ENCODE measurements at regions not wholly inside any gene's neighbourhood (a gene's known extent, or its start where the extent isn't known, plus 50 kb on each side); places are given as distances from the start of the nearest gene placed in this dataset.
"Not testable (repeated sequence)": the region's sequence is repeated elsewhere in the genome, so short reads cannot be mapped to it uniquely, and the experiment has no call there.

DNA sequence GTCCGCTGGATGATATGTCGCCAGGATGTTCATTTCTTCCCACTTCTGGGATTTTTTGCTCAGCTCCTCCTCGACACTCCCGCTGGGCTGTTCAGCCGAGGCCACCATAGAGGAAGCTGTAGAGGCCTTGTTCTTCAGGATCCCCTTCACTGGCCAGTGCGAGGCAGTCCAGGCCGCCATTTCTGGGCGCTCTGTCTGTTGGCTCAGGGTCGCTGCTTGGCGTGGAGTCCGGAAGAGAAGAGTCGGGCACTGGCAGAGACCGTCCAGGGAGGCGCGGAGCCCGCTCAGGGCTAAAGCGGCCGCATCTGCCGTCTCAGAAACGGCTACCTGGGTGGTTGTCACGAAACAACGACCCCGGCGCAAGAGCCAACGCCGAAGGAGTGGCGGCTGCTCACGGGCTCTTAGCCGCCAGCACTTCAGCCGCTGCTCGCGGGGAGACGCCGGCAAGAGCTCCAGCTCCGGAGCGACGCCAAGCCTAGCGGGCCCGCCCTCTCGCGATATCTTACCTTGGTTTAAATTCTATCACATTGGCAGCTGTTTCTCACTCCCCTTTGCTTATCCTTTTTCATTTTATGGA, 2395.9 kb upstream of the PCDH20 start:
- H3K27ac ChIP-seq (ENCODE audit: low read depth, low read length); POLR2A ChIA-PET; DNase-seq (ENCODE audit: low read depth, low spot score); H3K27me3 ChIP-seq (ENCODE audit: control insufficient read depth, insufficient read depth, low read length); CTCF ChIA-PET; H3K4me3 ChIP-seq (ENCODE audit: low read depth, low read length); H3K9me3 ChIP-seq (ENCODE audit: control insufficient read depth, insufficient read depth, low read length): not testable (repeated sequence)

DNA sequence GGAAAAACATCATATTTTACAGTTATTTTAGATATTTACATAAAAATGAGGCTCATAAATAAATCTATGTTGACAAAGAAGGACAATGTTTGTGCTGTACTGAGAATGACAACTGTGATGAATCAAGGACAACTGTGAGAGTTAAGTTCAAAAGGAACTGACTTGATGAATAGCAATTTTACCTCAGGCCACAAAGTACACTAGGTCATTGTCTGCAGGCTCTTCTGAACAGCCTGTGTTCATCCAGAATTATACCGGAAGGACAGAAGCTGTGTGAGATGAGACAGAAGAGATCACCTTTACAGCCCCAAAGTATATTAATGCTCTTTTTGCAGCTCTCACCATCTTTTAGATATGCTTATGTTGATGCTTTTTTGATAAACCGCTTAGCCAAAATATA, 2375.5 kb upstream of the PCDH20 start:
- H3K27ac ChIP-seq (ENCODE audit: low read depth, low read length); H3K27me3 ChIP-seq (ENCODE audit: control insufficient read depth, insufficient read depth, low read length); POLR2A ChIA-PET; DNase-seq (ENCODE audit: low read depth, low spot score); CTCF ChIA-PET; H3K4me3 ChIP-seq (ENCODE audit: low read depth, low read length); H3K9me3 ChIP-seq (ENCODE audit: control insufficient read depth, insufficient read depth, low read length): not testable (repeated sequence)

DNA sequence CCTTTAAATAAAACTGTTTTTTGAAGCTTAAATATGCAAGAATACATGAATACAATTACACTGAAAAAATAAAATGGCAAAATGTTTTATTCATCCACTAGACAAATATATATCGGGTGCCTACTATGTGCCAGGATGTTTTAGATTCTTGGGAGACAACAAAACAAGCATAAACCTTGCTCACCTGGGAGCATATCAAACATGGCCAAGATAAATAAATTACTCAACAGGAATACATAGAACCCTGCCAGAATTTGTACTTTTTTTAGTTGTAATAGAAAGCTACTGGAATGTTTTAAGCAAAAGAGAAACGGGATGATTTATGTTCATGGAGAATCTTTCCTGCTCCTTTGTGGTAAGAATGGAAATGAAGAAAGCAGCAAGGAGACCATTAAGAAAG, 2358.5 kb upstream of the PCDH20 start:
- DNase-seq (ENCODE audit: low read depth, low spot score) = no peak
- Histone ChIP-seq H3K27me3 (ENCODE audit: control insufficient read depth, insufficient read depth, low read length) (no peaks in the 10 kb centered on the region), H3K9me3 (ENCODE audit: control insufficient read depth, insufficient read depth, low read length) (no peaks in the 10 kb centered on the region), H3K27ac (ENCODE audit: low read depth, low read length) (no peak overlapping the region), H3K4me3 (ENCODE audit: low read depth, low read length) (no peak overlapping the region)
- POLR2A ChIA-PET = interaction anchor here (0.7 kb wide), 1 partner anchor 68 kb away, joined by 3 read pairs; no protein-coding TSS in a partner anchor
- CTCF ChIA-PET = no interaction called here
- TF ChIP-seq, protein P1, sequence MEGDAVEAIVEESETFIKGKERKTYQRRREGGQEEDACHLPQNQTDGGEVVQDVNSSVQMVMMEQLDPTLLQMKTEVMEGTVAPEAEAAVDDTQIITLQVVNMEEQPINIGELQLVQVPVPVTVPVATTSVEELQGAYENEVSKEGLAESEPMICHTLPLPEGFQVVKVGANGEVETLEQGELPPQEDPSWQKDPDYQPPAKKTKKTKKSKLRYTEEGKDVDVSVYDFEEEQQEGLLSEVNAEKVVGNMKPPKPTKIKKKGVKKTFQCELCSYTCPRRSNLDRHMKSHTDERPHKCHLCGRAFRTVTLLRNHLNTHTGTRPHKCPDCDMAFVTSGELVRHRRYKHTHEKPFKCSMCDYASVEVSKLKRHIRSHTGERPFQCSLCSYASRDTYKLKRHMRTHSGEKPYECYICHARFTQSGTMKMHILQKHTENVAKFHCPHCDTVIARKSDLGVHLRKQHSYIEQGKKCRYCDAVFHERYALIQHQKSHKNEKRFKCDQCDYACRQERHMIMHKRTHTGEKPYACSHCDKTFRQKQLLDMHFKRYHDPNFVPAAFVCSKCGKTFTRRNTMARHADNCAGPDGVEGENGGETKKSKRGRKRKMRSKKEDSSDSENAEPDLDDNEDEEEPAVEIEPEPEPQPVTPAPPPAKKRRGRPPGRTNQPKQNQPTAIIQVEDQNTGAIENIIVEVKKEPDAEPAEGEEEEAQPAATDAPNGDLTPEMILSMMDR (IDR thresholded peaks at IDR 0.05; ENCODE audit: low read depth, low read length) = no peak

DNA sequence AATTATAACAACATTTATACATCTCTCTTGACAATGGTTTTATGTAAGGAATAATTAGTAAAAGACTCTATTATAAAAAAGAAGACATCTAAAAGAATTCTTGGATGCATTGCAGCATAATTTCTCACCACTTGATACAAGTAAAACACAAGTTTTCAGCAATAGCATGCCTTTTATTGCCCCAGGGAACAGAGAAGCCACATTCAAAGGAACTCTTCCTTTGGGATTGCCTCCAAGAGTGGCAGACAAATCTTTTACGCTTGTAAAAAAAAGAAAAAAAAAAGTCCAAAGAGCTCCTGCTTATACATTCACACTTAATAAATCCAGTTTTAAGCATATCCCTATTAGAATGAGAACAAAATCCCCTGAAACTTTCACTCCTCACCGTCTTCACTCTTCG, 2357.8 kb upstream of the PCDH20 start:
- no peaks in the 10 kb centered on the region for H3K9me3 ChIP-seq (ENCODE audit: control insufficient read depth, insufficient read depth, low read length)
- TF ChIP-seq, protein P1 (IDR thresholded peaks at IDR 0.05; ENCODE audit: low read depth, low read length) = no peak
- H3K27me3 ChIP-seq (ENCODE audit: control insufficient read depth, insufficient read depth, low read length) = no peaks in the 10 kb centered on the region
- no peak overlapping the region for H3K4me3 ChIP-seq (ENCODE audit: low read depth, low read length)
- no peak for DNase-seq (ENCODE audit: low read depth, low spot score)
- CTCF ChIA-PET = no interaction called here
- no peak overlapping the region for H3K27ac ChIP-seq (ENCODE audit: low read depth, low read length)
- POLR2A ChIA-PET = no interaction called here

DNA sequence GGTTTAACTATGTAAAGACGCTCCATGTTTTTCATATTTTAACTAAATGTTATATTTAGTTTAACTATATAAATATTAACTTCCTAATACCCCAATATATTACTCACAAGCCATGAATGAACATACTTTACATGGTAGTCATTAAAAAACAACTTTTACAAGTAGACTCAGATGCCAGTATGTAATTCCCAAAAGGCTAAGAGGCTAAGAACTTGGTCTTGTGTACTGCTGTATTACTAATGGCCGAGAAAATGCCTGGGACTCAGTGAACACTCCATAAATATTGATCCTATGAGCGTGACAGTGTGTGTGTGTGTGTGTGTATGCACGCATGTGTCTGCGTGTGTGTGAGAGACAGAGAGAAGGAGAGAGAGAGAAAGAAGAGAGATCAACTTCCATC, 2342.0 kb upstream of the PCDH20 start:
- H3K4me3 ChIP-seq (ENCODE audit: low read depth, low read length); H3K27me3 ChIP-seq (ENCODE audit: control insufficient read depth, insufficient read depth, low read length); POLR2A ChIA-PET; CTCF ChIA-PET; DNase-seq (ENCODE audit: low read depth, low spot score); H3K27ac ChIP-seq (ENCODE audit: low read depth, low read length); H3K9me3 ChIP-seq (ENCODE audit: control insufficient read depth, insufficient read depth, low read length): not testable (repeated sequence)

DNA sequence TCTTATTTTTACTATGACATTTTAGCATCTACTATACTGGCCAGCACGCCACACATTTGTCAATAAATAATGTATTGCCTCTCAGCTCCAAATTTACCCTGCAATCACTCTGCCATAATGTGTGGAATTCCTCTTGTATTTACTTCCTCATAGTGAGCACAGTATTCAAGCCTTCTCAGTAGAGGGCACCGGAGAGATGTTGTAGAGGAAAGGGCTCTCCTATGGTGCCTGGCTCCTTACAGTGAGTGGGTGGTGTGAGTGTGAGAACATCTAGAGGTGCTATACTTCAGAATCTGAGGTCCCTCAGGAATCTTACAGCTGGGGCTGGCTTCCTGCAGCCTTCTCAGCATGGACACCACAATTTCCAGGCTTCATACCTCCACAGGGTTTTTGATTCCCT, 2334.2 kb upstream of the PCDH20 start:
- H3K27me3 ChIP-seq (ENCODE audit: control insufficient read depth, insufficient read depth, low read length); CTCF ChIA-PET; H3K9me3 ChIP-seq (ENCODE audit: control insufficient read depth, insufficient read depth, low read length); H3K4me3 ChIP-seq (ENCODE audit: low read depth, low read length); POLR2A ChIA-PET; DNase-seq (ENCODE audit: low read depth, low spot score); H3K27ac ChIP-seq (ENCODE audit: low read depth, low read length): not testable (repeated sequence)

DNA sequence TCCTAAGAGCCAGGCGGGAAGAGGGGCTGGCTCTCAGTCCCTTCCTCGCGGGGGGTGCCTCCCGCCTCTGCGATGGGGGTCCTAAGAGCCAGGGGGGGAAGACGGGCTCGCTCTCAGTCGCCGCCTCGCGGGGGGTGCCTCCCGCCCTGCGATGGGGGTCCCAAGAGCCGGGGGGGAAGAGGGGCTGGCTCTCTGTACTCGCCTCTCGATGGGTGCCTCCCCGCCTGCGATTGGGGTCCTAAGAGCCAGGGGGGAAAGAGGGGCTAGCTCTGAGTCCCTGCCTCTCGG, 2326.1 kb upstream of the PCDH20 start:
- H3K27me3 ChIP-seq (ENCODE audit: control insufficient read depth, insufficient read depth, low read length); CTCF ChIA-PET; POLR2A ChIA-PET; DNase-seq (ENCODE audit: low read depth, low spot score); H3K4me3 ChIP-seq (ENCODE audit: low read depth, low read length); H3K27ac ChIP-seq (ENCODE audit: low read depth, low read length): not testable (repeated sequence)
- peaks cover 31% of the 10 kb centered on the region for H3K9me3 ChIP-seq (ENCODE audit: control insufficient read depth, insufficient read depth, low read length)

Measured in AG04450 (cell line).